ENCODE measurements at regions not wholly inside any gene's neighbourhood (a gene's known extent, or its start where the extent isn't known, plus 50 kb on each side); places are given as distances from the start of the nearest gene placed in this dataset.
"Not testable (repeated sequence)": the region's sequence is repeated elsewhere in the genome, so short reads cannot be mapped to it uniquely, and the experiment has no call there.

DNA sequence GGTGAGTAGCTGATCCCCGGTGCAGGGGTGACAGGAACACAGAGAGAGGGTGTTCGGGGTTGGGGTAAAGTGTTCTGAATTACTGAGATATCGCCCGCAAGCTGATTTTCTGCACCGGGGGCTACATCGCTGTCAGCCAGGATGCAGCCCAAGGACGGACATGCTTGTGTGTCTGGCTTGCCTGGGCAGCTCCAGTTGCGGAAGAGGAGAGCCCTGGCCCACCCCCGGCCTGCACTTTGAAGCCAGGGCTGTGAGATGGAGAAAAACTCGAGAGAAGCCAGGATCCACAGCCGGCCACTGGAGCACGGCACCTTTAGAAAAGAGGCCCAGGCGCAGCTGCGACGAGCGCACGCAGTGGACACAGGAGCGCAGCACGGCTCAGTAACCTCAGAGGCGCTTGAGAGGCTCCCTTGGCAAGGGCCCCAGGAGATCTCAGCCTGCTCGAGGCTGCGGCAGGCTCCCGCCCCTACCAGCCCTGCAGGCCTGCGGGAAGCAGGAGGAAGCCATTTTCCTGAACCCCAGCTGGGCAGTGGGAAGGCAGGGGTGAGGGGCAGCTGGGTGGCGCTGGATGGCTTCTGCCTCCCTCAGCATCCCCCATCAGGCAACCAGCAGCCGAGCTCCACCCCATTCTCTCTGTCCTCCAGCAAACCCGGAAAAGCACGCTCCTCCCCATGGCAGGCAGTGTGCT, 59.2 kb downstream of the C9orf50 start:
- peak; percentile 39 for DNase-seq

DNA sequence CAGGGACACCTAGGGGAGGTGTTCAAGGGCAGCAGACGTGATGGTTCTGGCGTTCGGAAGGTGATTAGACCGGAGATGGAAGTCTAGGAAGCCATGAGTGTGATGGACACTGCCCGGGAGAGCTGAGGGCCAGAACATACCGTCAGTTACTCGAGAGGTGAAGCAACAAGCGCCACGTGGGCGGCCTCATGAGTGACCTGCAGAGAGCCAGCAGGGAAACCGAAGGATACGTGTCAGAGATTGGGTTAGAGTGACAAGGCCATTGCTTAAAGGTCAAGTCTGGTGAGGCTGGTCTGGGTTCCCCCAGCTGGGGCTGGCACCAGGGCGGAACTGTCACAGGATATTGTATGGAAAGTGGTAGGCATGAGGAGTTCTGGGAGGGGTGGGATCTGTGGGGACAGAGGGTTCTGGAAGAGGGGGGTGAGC, 60.0 kb downstream of the C9orf50 start:
- DNase-seq, result no peak

DNA sequence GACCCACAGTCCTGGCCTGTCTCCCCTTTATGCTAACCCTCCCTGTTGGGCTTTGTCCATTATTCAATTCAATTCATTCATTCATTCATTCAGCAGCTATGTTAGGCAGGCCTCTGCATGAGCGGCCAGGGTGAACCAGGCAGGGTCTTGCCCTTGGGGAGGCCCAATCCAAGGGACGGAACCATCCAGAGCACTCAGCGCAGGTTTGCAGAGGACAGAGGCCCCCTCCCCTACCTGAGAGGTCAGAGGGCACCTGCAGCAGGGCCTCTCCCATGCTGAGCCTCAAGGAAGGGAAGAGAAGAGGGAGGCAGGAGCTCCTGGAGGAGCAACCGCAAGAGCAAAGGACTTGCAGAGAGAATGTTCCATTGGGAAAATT, 61.4 kb downstream of the C9orf50 start:
- DNase-seq, result no peak

DNA sequence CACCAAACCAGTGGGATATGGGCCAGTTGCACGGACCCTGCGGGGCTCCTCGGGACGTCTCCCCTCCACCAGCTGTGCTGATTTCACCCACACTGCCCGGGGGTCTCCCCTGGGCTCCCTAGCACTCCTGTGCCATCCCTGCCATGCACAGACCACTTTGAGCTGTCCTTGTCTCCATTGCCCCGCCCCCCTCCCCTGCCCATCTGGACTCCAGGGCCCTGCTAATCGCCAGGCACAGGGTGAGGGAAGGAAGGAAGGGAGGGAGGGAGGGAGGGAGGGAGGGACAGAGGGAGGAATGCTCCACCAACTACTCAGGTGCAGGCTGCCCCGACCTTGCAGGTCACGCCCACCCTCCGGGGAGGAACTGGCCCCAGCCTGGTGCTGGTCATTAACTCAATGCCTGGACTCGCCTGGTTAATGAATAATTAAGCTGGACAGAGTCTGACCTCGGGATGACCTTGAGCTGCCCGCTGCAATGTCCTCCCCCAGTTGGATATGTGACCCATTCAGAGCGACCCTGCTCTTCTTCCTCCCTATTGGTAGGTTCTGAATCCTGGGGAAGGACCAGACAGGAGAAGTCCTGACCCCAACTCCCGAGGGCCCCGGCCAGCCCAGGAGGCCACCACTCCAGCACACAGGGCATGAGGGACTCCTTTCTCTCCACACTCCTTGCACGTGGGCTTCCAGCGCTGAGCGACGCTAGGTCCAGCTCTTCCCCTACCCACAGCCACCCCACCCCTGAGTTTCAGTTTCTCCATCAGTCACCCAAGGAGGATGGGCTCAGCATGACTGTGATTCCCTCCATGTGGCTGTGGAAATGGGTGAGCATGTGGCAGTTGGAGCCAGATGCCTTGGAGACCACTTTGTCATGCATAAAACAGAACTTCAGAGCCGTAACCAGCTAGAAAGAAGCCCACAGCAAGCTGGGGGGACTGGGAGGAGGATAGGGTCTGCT, 62.1 kb downstream of the C9orf50 start:
- no peak for DNase-seq

DNA sequence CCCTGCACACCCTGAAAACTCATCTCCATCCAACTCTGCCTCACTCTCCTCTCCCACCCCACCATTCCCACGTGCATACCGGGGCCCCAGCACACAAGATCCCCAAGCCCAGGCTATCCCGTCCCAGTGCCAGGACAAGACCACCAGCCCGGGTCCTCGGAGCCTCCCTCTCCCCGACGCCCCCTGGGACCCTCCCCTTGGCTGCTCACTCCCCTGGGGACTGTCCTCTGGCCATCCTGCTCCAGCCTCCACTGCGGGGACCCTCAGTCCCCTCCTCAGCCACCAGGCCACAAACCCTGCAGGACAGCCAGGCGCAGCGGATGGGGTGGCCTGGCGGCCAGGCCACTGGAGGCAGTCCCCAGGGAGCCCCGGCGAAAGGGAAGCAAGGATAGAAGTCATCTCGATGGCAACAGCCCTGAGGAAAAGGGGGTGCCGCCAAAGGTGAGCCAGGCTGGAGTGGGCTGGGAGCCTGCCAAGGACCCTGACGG, 62.8 kb downstream of the C9orf50 start:
- no peak for DNase-seq

DNA sequence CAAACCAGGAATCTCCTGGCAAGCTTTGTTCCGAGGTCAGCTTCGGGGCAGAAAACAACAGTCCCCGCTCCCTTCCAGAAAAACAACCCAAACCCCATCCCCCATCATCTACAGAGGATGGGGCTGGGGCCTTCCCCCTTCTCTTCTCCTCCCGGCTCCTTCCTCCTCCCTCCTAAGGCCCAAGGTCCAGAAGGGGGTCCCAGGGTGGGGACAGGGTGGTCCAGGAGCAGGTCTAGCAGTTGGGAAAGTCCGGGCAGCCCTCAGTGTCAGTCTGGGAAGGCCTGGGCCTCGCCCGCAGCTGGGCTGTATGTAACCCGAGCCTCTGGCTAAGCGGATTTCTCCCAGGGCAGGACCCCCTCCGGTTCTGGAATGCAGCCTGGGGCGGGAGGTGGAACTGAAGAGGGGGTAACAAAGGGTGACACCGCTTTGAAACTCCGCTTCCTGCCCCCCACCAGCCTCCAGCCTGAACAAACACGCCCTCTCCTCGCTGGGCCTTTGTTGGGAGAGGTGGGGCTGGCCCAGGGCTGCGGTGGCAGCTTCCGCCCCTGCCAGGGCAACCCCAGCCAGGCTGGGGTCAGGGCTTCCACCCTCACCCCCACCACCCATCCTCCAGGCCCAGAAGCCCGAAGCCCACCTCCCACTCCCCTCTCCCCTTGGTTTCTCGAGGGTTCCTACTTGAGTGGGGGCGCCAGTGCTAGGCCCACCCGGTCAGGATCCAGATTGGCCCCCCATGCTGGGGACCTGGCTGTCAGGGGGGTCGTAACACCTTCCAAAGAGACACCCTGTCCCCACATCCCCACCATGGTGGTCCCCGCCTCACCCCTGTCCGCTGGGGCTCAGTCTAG, 63.5 kb downstream of the C9orf50 start:
- peak; percentile 93 for DNase-seq

DNA sequence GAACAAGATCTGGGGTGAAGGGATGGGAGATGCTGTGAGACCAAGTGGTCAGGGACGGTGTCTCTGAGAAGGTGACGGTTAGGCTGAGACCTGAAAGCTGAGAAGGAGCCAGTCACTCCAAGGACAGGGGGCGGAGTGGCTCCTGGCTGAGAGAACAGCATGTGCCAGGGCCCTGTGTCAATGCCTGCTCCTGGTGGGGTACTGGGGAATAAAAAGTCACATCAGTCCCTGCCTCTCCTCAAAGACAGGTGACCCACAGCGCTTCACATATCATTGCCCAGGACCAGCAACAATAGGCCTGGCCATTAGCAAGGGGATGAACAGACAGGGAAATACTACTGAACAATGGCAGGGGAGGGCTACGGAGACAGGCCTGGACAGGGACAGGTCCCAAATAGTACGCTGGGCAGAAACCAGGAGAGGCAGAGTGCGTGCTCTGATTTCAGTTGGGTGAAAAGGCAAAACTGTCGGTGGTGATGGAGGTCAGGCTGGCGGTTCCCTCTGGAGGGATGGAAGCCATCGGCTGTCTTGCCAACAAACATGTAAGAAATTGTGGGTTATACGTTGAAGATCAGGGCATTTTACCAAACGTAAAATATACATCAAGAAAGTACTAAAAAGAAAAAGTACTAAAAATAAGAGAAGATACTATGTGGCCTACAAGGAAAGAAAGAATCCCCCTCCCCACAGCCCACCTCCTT, 64.3 kb downstream of the C9orf50 start:
- no peak for DNase-seq

DNA sequence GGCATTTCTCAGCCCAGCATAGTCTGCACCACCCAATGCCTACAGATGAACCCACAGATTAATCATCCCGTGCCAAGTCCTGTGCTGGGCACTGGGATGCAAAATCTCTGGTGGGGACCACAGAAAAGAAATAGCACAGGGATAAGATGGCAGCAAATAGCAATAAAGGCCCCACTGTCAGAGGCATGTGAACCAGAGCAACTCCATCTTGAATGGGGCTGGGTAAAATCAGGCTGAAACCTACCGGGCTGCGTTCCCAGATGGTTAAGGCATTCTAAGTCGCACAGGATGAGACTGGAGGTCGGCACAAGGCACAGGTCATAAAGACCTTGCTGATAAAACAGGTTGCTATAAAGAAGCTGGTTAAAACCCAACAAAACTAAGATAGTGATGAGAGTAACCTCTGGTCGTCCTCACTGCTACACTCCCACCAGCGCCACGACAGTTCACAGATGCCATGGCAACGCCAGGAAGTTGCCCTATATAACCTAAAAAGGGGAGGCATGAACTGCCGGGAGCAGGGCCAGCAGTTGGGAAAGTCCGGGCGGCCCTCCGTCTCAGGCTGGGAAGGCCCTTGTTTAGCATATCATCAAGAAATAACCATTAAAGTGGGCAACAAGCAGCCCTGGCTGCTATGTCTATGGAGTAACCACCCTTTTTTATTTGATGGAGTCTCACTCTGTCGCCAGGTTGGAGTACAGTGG, 65.2 kb downstream of the C9orf50 start:
- DNase-seq, result no peak

DNA sequence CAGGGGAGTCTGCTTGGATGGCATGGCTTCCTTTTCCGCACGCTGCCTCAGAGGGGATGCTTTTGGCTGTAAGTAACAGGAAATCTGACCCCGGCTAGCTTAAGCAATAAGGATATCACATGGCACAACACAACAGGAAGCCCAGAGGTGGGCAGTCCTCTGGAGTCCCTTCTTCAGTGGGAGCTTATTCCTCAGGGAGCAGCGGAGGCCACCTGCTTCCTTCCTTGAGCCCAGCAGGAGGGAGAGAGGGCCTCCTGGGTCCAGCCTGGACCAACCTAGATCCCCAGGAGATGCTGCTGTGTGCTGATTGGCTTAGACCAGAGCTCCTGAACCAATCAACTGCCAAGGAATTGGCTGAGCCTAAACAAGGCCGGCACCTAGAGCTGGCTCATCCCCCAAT, 66.3 kb downstream of the C9orf50 start:
- no peak for DNase-seq

DNA sequence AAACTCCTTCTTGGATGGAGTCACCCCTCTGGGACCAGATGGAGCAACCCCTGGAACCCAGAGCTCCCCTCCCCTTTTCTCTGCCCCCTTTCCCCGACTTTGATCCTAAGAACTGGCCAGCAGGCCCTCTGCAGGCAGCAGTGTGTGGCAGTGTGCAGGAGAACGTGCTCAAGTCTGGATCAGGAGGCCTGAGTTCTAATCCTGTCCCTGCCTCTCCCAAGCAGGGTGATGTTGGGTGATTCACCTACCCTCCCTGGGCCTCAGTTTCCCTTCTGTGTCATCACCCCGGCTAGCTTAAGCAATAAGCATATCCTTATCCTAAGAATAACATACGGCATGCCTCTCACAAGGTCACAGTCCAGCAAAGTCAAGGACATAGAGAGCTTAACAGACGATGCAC, 67.6 kb downstream of the C9orf50 start:
- no peak for DNase-seq

DNA sequence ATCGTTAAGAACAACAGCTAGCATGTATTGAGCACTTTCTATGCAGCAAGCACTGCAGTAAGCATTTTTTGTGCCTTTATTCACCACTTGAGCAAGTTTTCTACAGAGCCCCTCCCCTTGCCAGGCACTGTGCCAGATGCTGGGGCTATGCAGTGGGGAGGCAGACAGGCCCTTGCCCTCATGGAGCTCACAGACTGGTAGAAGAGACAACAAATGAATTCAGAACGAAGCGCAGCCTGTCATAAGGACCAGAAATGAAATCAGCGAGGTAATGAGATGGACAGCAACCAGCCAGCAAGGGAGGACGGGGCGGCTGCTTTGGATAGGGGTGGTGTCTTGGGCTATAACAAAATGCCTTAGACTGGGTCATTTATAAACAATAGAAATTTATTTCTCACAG, 68.8 kb downstream of the C9orf50 start:
- DNase-seq, result peak; percentile 57

DNA sequence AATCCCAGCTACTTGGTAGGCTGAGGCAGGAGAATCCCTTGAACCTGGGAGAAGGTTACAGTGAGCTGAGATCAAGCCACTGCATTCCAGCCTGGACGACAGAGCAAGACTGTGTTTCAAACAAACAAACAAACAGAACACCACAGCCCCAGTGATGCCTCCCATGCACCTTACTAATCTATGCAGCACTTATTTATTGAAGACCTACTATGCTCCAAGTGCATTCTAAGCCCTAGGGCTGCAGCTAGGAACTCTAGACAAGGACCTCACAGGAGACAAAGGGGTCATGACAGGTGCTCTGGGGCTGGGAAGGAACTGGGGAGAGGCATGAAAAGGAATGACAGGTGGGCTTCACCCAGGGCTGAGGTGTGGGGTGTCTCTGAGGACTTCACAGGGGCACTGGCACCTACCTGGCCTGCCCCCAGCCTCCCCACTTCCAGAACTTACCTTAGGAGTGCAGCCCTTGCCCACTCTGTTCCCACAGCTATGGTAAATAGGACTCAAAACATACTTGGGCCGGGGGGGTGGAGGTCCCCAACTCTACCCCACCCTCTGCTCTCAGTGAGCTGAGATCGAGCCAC, 69.4 kb downstream of the C9orf50 start:
- DNase-seq, result no peak

DNA sequence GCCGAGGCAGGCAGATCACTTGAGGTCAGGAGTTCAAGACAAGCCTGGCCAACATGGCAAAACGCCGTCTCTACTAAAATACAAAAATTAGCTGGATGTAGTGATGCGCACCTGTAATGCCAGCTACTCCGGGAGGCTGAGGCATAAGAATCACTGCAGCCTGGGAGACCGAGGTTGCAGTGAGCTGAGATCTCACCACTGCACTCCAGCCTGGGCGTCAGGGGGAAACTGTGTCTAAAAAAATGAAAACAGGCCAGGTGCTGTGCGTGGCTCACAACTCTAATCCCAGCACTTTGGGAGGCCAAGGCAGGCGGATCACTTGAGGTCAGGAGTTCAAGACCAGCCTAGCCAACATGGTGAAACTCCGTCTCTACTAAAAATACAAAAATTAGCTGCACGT, 69.9 kb downstream of the C9orf50 start:
- DNase-seq, result not testable (repeated sequence)

DNA sequence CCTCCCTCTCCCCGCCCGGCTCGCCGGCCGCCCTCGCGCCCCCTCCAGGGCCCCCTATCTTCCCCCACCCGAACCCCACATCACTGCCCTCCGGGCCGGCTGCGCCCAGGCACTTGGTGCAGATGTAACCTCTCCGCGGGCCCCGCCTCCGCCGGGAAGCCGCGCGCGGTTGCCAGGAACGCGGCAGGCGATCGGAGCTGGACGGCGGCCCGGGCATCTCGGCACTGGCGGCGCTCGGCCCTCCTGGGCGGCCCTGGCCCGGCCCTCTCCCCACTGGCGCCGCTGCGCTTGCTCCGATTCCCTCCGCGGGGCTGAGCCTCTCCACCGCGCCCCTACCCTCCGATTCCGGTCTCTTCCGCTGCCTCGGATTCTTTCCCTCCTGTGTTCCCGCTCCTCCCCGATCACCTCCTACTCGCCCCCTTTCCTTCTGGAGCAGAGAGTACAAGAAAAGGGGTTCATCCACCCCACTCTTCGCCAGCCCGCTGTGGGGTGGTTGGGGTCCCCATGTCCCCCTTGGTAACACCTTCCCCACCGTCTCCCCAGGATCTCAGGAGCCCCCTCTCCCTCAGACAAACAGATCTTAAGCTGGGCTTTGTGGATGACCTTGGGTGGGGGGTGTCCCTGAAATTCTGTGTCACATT, 70.6 kb downstream of the C9orf50 start:
- peak; percentile 84 for DNase-seq

DNA sequence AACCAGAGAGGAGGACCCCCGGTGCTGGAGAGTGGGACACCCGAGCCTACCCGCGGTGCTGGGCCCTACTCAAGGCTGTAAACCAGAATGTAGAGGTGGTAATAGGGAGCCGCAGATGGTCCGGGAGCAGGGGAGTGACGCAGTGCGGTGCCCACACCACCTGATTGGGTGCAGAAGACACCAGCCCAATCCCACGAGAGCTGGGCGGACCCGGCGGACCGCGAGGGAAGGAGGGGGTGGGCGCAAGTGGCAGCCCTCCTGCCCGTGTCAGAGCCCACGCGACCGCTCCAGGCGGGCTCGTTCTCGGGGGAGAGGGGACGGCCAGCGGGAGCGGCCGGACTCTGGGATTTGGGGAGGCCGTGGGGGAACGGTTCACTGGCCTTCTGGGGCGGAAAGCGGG, 71.2 kb downstream of the C9orf50 start:
- peak; percentile 69 for DNase-seq

DNA sequence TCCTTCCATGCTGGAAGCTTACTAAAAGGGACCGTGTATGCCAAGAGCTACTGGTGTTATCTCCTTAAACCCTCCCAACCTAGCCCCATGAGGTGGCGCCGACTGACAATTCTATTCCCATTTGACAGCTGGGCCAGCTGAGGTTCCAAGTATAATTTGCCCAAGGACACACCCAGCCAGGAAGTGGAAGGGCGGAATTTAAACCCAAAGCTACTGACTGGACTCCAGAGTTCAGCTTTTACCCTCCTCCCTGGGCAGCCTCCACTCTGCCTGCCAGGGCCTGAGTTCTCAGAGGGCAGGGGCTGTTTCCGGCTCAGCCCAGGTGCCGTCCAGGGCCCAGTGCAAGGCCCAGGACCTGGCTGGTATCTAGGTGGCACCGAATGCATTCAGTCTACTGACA, 71.8 kb downstream of the C9orf50 start:
- no peak for DNase-seq

DNA sequence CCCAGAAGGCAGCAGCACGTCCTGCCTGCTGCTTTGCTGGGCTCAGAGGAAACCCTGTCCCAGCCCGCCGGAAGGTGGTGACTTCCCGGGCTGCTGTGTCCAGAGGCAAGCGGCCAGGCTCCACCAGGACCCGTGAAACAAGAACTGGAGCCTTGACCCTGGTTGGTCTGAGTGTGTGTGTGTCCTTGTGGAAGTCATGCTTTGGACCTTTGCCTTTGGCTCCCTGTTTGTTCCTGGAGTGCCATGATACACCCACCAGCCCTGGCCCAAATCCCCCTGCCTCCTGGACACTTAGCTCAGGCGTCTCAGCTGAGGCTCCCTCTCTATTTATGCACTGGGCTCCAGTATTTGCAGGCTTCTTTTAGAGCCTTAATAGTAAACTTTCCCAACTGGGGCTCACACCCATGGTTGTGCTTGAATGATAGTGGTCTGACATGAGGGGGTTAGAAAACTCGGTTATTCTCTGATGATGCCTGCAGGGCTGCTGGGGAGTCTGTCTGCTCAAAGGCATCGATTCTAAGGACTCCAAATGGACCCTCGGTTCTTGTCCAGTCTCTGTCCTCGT, 72.2 kb downstream of the C9orf50 start:
- no peak for DNase-seq

DNA sequence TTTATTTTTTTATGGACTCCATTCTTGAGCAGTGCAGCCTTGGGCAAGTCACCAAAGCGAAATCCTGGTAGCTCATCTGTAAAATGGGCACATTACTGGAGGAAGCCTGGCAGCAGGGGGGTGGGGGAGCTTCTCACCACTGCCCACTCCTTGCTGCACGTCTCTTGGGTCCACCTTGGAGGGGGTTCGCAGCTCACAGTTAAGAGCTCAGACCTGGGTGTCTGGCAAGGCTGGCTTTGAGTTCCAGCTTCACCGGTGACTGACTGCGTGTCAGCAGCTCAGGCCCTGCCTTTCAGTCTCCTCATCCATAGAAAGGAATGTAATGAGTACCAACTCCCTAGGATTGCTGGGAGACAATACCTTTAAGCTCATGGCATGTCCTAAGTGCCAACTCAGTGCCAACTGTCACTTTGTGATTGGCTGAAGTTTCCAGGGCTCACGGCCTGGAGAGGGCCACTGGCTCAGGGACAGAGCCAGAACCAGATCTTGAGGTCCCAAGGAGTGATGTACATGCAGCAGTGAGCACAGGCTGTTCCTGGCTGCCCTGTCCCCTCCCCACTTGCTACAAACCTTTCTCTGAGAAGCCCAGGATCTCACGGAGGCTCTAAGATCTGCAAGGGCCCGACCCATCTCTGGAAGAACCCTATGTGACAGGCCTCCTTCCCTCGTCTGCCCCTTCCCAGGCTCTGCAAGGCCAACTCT, 72.9 kb downstream of the C9orf50 start:
- no peak for DNase-seq

DNA sequence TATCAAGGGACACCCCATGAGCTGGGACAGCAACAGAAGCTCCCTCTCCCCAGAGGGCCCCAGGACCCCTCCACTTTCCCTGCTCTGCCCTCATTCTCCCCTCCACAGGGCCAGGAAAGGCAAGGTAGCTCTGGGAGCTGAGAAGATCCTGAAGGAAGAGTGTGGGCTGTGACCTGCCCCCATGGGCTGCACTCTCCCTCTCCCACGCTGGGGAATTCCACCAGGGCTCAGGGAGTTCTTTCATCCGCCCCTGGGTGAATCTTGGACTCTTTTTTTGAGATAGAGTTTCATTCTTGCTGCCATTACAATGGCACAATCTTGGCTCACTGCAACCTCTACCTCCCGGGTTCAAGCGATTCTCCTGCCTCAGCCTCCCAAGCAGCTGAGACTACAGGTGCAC, 73.8 kb downstream of the C9orf50 start:
- no peak for DNase-seq

DNA sequence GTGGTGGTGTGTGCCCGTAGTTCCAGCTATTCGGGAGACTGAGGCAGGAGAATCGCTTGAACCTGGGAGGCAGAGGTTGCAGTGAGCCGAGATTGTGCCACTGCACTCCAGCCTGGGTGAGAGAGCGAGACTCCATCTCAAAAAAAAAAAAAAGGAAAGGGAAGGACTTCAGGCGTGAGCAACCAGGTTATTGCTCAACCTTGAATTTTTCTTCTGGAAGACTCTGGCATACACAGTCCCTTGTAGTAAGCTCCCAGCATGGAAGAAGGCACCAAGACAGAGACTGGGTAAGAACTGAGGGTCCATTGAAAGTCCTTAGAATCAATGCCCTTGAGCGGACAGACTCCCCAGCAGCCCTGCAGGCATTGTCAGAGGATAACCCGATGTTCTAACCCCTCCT, 75.0 kb downstream of the C9orf50 start:
- not testable (repeated sequence) for DNase-seq
